GM10266 (cell line): ENCODE measurements at regions not wholly inside any gene's neighbourhood (a gene's known extent, or its start where the extent isn't known, plus 50 kb on each side); places are given as distances from the start of the nearest gene placed in this dataset.
A peak's percentile ranks its signal among the peaks of the same experiment; 100 is the strongest.

ENCODE experiments used
- DNase-seq: peaks from one replicate; pipeline ENCODE4 v3.0.0; 2012; ENCODE audit errors: extremely low spot score
- CTCF ChIP-seq: IDR thresholded peaks from 2 replicates; pipeline ENCODE4 v1.5.1; 2012; ENCODE audit warnings: mild to moderate bottlenecking, low read depth; ENCODE audit not compliant: control insufficient read depth, insufficient read depth; ENCODE audit errors: missing control alignments

- no peak for DNase-seq
- no peak for TF ChIP-seq CTCF
Measured at GRCh38 chr6:163760860-163761259, 346.3 kb downstream of the QKI start.

DNA sequence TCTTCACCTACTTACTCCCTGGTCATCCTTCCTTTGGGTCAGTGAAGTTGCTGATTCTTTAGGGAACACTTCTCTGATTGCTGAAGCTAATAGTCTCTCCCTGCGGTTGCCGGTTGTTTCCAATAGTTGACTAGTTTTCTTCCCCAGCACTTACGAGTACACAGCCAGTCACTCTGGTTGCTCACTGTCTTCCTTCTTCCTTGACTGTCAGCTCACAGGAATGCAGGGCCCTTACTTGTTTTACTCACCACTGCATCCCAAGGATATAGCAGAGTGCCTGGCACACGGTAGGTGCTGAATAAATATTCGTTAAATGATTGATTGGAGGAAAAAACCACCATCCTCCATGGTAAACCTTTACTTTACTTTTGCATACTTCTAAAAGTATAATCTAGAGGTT lies 345.0 kb downstream of the QKI start:
- no peak for DNase-seq
- TF ChIP-seq CTCF = no peak

DNA sequence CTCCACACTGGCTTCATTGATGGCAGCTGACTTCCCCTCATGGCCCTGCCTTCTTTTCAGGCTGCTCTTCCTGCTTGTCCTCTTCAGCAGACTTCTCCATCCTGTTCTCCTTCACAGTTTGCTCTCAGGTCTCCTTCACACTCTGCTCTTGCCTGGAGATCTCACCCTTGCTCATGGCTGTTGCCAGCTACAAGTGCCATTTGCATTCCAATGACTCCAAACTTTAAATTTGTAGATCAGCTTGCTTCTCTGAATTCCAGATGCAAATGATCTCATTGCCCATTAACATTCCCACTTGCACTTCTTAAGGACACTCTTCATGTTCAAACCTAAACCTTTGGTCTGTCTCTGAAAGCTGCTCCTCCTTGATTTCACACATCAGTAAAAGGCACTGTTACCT lies 343.0 kb downstream of the QKI start:
- DNase-seq = no peak
- TF ChIP-seq CTCF = no peak

GRCh38 chr6:163756079-163756478 lies 341.6 kb downstream of the QKI start:
- TF ChIP-seq CTCF = no peak

GRCh38 chr6:163754866-163755265 lies 340.3 kb downstream of the QKI start:
- DNase-seq = no peak
- no peak for TF ChIP-seq CTCF

More at GRCh38 chr6:163756079-163756478, 341.6 kb downstream of the QKI start:
- DNase-seq = peak; percentile 63

- DNase-seq = no peak
- TF ChIP-seq CTCF = no peak
Measured at GRCh38 chr6:163753430-163753829, 338.9 kb downstream of the QKI start.

GRCh38 chr6:163752446-163752845 lies 337.9 kb downstream of the QKI start:
- DNase-seq = no peak
- no peak for TF ChIP-seq CTCF
